Iris pigment epithelial cell (primary cell): ENCODE measurements at regions not wholly inside any gene's neighbourhood (a gene's known extent, or its start where the extent isn't known, plus 50 kb on each side); places are given as distances from the start of the nearest gene placed in this dataset.
"Not testable (repeated sequence)": the region's sequence is repeated elsewhere in the genome, so short reads cannot be mapped to it uniquely, and the experiment has no call there.

Source experiments
- DNase-seq: peaks from one replicate; pipeline ENCODE4 v3.0.0-alpha.2; 2011; ENCODE audit warnings: low read depth

DNA sequence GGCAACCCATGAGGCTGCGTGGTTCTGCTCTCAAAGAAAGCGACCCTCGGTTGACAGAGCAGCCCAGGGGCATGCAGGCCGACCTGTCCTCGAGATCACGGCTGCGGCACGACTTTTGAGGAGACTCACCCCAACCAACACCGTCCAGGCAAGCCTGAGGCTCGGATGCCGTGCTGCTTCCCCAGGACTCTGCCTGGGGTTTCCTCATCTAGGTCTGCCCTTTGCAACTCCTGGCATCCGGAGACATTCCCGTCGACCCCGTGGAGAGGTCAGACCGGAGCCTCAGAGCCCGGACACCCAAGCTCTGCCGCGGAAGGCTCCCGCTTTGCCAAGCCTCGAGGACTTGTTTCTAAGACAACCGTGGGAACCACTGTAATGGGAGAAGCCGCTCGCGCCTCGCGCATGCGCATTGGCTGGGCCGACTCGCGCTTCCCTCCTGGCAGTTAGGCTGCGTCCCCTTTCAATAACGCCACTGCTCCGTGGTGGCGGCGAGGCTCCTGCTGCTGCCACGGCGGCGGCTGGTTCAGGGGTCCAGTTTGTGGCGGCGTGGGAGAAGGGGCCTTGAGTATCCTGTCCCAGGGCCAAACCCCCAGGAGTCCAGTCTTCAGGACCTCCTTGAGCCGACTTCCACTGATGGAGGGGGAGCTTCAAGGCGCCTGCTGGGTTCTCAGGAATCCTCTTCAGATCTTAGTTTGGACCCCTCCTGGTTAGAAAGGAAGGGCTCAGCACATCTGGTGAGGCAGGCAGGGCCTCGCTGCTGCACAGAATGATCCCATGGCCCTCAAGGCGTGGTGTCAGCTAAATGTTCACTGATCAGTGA, 101.7 kb upstream of the ZNF337 start:
- DNase-seq = not testable (repeated sequence)

DNA sequence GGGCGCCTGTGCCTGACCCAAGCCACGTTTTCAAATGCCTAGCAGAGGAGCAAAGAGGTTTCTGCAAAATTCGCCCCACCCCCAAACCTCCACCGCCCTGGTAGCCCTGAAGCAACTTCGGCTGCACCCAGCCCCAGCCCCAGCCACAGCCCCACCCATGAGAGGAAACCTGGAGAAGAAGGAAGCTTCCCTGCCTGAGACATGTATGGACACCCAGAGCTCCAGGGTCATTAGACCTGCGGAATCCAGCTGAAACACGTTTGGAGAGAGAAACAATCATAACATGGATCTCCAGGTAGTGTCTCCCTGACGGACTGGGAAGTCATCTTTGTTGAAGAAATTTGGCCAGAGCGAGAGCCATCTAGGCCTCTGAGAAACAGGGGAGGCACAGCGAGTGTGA, 100.4 kb upstream of the ZNF337 start:
- not testable (repeated sequence) for DNase-seq

- not testable (repeated sequence) for DNase-seq
Measured at GRCh38 chr20:25777241-25777640, 80.6 kb upstream of the ZNF337 start.

- not testable (repeated sequence) for DNase-seq
Measured at GRCh38 chr20:25774711-25775110, 78.1 kb upstream of the ZNF337 start.

GRCh38 chr20:25774203-25774602, 77.5 kb upstream of the ZNF337 start:
- DNase-seq = not testable (repeated sequence)

GRCh38 chr20:25772437-25772836, 75.8 kb upstream of the ZNF337 start:
- DNase-seq = not testable (repeated sequence)

DNA sequence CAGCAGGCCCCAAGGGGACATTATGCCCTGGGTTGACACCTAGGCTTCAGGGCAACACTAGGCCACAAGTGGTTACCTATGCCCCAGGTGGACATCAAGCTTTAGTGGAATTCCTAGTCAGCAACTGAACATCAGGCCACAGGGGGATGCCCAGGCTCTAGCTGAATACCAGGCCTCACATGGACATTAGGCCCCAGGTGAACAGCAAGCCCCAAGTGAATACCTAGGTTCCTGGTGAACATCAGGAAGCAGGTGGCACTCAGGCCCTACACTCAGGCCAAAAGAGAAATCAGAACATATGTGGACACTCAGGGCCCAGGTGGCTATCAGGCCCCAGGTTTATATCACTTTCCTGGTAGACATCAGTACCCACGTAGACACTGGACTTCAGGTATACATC, 75.2 kb upstream of the ZNF337 start:
- DNase-seq = not testable (repeated sequence)

GRCh38 chr20:25761596-25761995, 64.9 kb upstream of the ZNF337 start:
- DNase-seq = no peak

- not testable (repeated sequence) for DNase-seq
Measured at GRCh38 chr20:25761046-25761445, 64.4 kb upstream of the ZNF337 start.

- peak; percentile 25 for DNase-seq
Measured at GRCh38 chr20:25750765-25751696, 54.4 kb upstream of the ZNF337 start.

- DNase-seq = no peak
Measured at GRCh38 chr20:25750220-25750764, 53.6 kb upstream of the ZNF337 start.

DNA sequence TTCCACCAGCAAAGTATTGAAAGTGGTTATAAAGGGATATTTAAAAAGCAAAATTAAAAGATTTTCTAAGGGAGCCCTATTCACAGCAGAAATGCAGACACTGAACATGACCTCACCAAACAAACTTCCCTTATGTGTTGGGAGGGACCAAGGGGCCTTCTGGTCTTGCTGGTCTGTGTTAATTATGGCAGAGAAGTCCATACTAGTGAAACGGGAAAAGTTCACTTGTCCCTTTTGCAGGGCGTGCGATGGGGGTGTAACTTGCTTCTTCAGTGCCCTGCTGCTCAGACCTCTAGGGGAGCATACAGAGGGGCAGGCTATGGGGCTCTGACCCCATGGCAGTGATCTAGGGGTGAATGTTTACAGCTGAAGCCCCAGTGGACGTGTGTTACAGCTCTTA, 53.0 kb upstream of the ZNF337 start:
- no peak for DNase-seq
